ENCODE measurements at regions not wholly inside any gene's neighbourhood (a gene's known extent, or its start where the extent isn't known, plus 50 kb on each side); places are given as distances from the start of the nearest gene placed in this dataset.

GRCh38 chr1:10916991-10917390, 95.5 kb upstream of the TARDBP start:
- DNase-seq (ENCODE audit: low read depth, low spot score) = no peak
- no peaks in the 10 kb centered on the region for H3K4me1 ChIP-seq (ENCODE audit: control insufficient read depth, extremely low read depth, insufficient read depth, low read length)
- H3K36me3 ChIP-seq (ENCODE audit: control insufficient read depth in 2 of 2, extremely low read depth in 1 of 2, insufficient read depth in 2 of 2, low read length in 2 of 2) = no peaks in the 10 kb centered on the region
- peaks cover 0 to 6% of the 10 kb centered on the region in 2 experiments for H3K27me3 ChIP-seq (ENCODE audit: control insufficient read depth in 2 of 2, insufficient read depth in 2 of 2, low read length in 2 of 2)
- intact Hi-C loops (cut with micrococcal nuclease) = no loop called here
- dilution Hi-C loops (cut with MboI; ENCODE audit: extremely low pct_ligation_motif_present, low sequenced_read_pairs) = no loop called here
- no peak overlapping the region for H3K4me2 ChIP-seq (ENCODE audit: insufficient read depth, low read length)
- H3K27ac ChIP-seq (ENCODE audit: insufficient read depth, low read depth, low read length) = no peak overlapping the region
- H3K9ac ChIP-seq (replicated peaks; ENCODE audit: extremely low read depth, insufficient read depth, low read length) = no peak overlapping the region
- H2AFZ ChIP-seq (ENCODE audit: low read depth, low read length) = no peak overlapping the region
- H3K79me2 ChIP-seq (ENCODE audit: control insufficient read depth, insufficient read depth, low read length) = no peaks in the 10 kb centered on the region
- no TSS peak for BruUV-seq (replicated peaks)
- FAIRE-seq = no peak
- H3K4me3 ChIP-seq (replicated peaks in 1 of 3; ENCODE audit: insufficient read depth in 1 of 3, low read depth in 1 of 3, low read length in 3 of 3) = no peak overlapping the region
- POLR2A ChIA-PET = no interaction called here
- CTCF ChIA-PET = no interaction called here
- no peaks in the 10 kb centered on the region for H4K20me1 ChIP-seq (replicated peaks; ENCODE audit: control insufficient read depth, extremely low read depth, insufficient read depth, low read length)
- TF ChIP-seq CTCF (IDR thresholded peaks at IDR 0.05; ENCODE audit: extremely low read depth in 1 of 2, insufficient read depth in 1 of 2, low read depth in 1 of 2, low read length in 2 of 2) = no peak
- no peak for TF ChIP-seq EZH2 (IDR thresholded peaks at IDR 0.05; ENCODE audit: borderline replicate concordance, low read depth, low read length, severe bottlenecking)
- no peak for TF ChIP-seq MAX (IDR thresholded peaks at IDR 0.05; ENCODE audit: insufficient read depth, insufficient read length)
- no peak for TF ChIP-seq GATA2 (IDR thresholded peaks at IDR 0.05; ENCODE audit: insufficient read depth, insufficient read length, low read depth, low read length)
- no peak for TF ChIP-seq POLR2AphosphoS5 (IDR thresholded peaks at IDR 0.05; ENCODE audit: insufficient read depth, low read depth, low read length)
- no peak for TF ChIP-seq FOS (IDR thresholded peaks at IDR 0.05; ENCODE audit: borderline replicate concordance, insufficient read depth, low read length)
- TF ChIP-seq JUN (IDR thresholded peaks at IDR 0.05; ENCODE audit: borderline replicate concordance, insufficient read depth, insufficient read length, low read depth) = no peak
- TF ChIP-seq POLR2A (IDR thresholded peaks at IDR 0.05; ENCODE audit: low read depth, low read length) = no peak
- TF ChIP-seq MYC (IDR thresholded peaks at IDR 0.05; ENCODE audit: low read depth, low read length) = no peak
- no peaks in the 10 kb centered on the region for H3K9me3 ChIP-seq (replicated peaks; ENCODE audit: control insufficient read depth, insufficient read depth, low read length)
- H3K9me1 ChIP-seq (replicated peaks; ENCODE audit: control insufficient read depth, extremely low read depth, insufficient read depth, low read length) = no peaks in the 10 kb centered on the region
